ENCODE measurements at regions not wholly inside any gene's neighbourhood (a gene's known extent, or its start where the extent isn't known, plus 50 kb on each side); places are given as distances from the start of the nearest gene placed in this dataset.

- TF ChIP-seq, protein P1, sequence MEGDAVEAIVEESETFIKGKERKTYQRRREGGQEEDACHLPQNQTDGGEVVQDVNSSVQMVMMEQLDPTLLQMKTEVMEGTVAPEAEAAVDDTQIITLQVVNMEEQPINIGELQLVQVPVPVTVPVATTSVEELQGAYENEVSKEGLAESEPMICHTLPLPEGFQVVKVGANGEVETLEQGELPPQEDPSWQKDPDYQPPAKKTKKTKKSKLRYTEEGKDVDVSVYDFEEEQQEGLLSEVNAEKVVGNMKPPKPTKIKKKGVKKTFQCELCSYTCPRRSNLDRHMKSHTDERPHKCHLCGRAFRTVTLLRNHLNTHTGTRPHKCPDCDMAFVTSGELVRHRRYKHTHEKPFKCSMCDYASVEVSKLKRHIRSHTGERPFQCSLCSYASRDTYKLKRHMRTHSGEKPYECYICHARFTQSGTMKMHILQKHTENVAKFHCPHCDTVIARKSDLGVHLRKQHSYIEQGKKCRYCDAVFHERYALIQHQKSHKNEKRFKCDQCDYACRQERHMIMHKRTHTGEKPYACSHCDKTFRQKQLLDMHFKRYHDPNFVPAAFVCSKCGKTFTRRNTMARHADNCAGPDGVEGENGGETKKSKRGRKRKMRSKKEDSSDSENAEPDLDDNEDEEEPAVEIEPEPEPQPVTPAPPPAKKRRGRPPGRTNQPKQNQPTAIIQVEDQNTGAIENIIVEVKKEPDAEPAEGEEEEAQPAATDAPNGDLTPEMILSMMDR (conservative IDR thresholded peaks at IDR 0.05), result no peak
- no peak for TF ChIP-seq ZFX (IDR thresholded peaks at IDR 0.05)
These were observed 91.3 kb upstream of the YPEL5 start for GRCh38 chr2:30055548-30055947.
